ENCODE measurements at regions not wholly inside any gene's neighbourhood (a gene's known extent, or its start where the extent isn't known, plus 50 kb on each side); places are given as distances from the start of the nearest gene placed in this dataset.
"Not testable (repeated sequence)": the region's sequence is repeated elsewhere in the genome, so short reads cannot be mapped to it uniquely, and the experiment has no call there.

DNA sequence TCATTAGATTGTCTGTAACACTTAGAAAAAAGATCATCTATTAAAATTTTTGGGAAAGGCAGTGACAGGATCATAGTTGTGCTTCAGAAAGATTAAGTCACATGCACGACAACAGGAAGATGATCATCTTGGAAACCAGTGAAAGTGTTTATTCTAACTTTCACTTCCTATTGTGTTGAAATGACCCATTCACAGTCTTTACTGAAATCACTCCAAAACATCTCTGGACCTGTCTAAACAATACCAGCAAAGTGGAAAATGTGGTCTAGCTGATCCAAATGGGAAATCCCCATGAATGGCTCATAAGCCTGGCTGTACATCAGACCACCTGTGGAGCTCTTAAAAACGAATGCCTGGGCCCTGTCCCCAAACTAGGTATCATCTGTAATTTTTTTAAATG, 111.1 kb upstream of the ETV3 start:
- no peak for DNase-seq

DNA sequence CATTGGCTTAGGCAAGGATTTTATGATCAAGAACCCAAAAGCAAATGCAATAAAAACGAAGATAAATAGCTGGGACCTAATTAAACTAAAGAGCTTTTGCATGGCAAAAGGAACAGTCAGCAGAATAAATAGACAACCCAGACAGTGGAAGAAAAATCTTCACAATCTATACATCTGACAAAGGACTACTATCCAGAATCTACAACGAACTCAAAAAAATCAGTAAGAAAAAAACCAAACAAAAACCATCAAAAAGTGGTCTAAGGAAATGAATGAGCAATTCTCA, 109.5 kb upstream of the ETV3 start:
- not testable (repeated sequence) for DNase-seq

DNA sequence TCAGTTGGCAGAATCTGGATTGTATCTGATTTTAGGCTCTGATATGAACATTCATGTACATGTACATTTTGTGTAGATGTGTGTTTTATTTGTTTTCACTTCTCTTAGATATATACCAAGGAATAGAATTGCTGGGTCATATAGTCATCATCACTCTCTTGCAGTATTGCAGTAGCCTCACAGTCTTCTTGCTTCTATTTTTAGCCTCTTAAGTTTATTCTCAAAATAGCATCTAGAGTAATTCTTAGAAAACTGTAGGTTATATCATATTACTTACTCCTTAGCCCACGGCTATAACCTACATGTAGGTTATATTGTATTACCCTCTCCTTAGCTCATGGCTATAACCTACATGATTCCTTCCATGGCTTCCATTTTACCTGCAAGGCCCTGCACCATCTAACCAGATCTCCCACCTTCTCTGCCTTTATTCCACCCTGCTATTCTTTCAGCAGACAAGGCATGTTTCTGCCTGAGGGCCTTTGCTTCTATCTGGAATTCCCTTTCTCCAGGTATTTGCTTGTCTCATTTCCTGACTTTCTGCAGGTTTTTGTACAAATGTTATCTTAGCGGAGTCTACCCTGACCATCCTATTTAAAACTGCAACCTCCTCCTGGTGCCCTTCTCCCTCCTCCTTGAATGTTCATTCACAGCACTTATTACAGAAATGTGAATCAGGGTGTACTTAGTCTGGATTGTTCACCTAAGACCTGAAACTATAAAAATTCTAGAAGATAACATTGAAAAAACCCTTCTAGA, 109.0 kb upstream of the ETV3 start:
- no peak for DNase-seq

DNA sequence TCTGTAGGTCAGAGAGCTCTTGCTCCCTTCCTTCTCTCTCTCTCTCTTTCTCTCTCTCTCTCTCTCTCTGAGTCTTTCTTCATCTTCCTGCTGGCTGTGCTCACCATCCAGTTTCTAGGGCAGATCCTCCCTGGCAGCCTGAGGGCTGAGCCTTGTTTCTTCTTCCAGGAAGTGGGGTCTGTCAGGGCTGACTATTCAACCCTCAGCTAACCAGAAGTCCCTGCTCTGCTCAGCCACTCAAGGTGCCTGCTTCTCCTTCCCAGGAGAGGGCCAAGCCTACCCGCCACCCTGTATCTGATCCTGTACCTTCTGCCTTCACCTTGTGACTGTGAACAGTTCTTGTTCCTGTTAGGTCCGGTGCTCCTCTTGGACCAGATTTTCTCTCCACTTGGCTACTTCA, 107.6 kb upstream of the ETV3 start:
- DNase-seq = no peak

DNA sequence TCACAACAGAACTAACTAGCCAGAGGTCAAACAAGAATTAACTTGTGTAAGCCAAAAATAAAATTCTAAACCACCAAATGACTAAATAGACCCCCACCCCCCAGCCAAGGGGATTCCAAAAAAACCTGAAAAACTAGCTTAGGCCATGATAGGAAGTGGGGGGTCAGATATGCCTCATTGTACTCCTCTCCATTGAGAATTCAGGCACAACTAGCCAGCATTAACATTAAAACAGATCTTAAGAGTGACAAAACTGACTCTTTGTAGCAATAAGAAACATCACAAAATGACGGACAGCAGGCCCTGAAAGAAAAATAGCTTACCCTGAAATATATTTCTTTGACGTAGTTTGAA, 103.0 kb upstream of the ETV3 start:
- no peak for DNase-seq

DNA sequence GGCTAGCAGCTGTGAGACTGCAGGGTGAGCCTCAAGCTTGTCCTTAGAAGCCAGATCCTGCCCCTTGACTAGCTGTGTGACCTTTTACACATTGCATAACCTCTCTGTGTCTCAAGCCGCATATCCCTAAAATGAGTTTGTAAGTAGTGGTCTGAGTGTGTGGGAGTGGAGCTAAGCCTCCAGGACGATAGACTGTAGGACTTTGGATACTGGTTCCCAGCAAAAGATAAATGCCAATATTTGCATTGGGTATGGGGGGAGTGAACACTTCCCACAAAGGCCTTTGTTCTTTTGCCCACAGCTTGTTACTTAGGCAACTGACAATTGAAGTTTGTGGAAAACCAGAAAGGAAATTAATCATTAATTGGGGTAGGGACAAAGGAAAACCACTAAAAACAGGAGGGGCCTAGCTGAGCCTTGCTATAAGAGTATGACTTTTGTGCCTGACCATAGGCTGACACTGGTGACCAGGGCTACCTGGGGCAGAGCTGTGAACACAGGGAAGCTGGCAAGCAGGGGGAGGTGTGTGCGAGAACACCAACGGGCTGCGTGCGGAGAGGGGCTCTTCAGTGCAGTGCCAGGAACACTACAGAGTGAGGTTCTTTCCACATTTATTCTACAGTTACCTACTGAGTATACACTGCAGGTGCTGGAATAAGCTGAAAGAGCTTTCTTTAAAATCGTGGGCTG, 102.4 kb upstream of the ETV3 start:
- no peak for DNase-seq

DNA sequence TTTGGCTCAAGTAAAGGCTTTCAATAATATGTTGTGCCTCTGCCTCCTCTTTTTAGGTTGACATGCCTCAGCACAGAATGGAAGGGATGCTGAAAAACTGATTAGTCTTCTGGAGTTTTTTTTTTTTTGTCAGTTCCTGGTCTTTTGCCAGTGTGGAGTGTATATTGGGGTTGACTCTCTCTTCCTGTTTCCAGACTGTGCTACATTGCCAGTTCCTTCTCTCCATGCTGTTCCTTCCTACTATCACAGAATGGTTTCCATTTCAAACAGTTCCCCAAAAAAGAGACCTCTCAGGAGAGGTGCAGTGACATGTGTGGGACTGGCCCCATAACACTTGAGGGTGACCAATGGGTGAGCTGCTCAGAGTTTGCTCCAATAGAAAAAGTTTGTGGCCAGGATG, 101.7 kb upstream of the ETV3 start:
- DNase-seq = no peak

DNA sequence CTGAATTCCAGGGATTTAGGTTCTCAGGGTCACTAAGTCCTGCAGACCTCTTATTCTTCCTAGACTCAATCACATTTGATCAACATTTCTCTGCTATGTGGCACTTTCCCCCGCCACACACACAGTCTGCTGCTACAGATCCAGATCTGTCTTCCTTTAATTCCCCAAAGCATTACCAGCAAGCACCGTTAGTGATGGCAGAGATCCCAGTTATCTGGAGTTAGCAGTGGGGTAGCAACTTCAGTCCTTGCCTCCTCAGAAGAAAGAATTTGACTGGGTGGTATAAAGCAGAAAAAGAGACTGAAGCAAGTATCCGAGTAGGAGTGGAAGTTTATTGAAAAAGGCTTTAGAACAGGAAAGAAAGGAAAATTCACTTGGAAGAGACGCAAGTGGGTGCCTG, 100.4 kb upstream of the ETV3 start:
- no peak for DNase-seq

DNA sequence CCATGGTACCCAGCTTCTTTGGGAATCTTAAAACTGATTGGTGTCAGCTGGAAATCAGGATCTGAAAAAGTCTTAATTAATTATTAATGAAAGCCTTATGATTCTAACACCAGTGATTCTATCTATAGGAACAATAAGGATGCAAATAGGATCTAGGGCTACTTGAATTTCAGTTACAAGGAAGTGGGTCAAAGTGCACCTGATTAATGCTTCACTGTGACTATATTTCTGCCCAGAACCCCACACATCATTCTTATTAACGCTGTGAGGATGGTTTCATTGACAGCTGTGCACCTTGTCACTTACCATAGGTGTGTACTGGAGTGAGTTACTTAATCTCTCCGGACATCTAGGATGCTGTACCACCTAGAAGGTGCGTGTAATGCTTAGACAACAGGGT, 99.8 kb upstream of the ETV3 start:
- DNase-seq = no peak

DNA sequence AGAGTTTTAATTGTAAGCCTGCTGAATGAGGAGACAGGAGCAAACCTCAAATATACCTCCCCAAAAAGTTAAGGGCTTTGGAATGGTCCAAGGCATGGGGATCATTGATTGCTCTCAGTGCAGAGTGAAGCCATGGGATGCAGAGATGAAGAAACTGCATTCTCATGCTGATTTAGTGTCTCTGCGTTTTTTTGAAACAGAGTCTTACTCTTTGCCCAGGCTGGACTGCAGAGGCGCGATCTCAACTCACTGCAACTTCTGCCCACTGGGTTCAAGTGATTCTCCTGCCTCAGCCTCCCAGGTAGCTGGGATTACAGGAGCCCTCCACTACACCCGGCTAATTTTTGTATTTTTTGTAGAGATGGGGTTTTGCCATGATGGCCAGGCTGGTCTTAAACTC, 99.3 kb upstream of the ETV3 start:
- no peak for DNase-seq

DNA sequence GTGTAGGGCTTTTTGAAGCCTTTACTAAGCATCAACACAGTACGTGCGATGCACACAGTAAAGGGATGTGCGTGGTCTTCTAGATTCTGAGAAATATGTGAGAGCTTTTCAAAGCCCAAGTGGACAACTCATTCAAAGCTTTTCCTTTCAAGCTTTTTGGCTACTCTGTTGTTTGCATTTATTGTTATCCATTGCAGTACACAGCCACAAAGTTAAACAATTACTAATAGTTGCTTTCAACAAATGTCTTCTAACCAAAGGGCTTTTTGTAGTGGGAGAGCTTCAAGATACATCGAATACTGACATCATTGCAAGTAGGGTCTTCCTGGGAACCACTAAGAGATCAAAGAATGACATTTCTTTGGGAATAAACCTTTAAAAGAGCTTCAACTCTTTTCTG, 97.9 kb upstream of the ETV3 start:
- no peak for DNase-seq

DNA sequence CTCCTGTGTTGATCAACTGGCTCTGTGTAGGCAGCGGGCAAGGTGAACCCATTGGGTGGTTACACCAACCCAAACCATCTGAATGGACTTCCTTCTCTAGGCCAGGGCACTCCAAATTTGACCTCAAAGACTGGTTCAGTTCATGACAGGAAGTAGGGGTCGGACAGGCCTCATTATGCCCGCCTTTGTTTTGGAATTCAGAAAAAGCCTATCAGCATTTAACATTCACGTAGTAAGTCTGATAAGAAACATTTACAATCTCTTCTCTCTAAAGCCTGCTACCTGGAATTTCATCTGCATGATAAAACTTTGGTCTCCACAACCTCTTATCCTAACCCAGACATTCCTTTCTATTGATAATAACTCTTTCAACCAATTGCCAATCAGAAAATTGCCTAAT, 97.1 kb upstream of the ETV3 start:
- DNase-seq = no peak

DNA sequence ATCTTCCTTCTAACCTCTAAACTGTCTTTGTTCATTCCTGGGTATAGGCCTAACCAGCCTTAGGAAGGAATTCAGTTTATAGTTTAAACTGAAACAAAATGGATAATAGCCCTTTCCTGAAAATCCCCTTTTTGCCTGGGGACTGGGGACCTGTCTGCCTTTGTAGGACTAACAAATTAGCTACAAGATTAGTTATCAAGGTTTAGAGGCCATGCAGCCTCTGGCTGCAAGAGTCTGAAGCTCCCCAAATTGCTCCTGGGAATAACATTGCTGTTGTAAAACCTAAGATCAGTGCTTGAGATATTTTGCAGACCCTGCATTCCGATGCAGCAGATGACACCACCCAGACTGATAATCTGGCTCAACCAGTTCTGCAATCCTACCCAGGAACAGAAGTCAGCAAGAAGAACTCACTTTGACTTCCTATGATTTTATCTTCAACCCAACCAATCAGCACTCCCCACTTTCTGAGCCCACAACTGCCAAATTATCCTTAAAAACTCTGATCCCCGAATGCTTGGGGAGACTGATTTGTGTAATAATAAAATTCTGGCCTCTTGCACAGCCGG, 96.6 kb upstream of the ETV3 start:
- no peak for DNase-seq

DNA sequence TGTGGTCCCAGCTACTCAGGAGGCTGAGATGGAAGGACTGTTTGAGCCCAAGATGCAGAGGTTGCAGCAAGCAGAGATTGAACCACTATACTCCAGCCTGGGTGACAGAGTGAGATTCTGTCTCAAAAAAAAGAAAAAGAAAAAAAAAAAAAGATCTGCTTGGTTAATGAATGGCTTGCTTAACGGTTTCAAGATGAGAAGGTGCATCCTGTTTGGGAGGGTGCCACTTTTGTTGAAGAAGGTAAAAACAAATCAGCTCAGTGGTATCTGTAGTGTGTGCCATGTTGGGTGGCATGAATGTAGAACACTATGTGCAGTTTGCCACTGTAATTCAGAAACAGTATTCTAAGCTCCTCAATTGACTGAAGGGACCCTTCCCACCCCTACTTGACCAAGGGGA, 94.9 kb upstream of the ETV3 start:
- DNase-seq = no peak

DNA sequence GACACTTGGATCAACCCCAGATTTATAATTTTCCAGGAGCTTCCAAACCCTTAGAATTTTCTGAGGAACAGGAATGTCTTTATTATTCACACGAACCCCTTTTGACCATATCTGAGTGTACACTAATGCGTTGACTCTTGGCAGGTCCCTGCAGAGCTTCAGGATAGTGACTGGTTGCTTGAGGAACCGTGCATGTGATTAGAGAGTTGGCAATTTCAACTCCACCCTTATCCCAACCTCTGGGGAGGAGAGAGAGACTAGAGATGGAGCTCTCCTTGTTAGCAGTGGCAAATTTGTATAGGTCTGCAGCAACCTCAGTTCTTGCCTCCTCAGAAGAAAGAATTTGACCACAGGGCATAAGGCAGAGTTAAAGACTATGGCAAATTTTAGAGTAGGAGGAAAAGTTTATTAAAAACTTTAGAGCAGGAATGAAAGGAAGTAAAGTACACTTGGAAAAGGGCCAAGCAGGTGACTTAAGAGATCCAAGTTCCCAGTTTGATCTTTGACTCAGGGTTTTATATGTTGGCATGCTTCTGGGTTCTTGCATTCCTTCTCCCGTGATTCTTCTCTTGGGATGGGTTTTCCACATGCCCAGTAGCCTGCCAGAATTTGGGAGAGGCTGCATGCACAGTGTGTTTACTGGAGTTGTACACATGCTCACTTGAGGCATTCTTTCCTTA, 93.8 kb upstream of the ETV3 start:
- no peak for DNase-seq

DNA sequence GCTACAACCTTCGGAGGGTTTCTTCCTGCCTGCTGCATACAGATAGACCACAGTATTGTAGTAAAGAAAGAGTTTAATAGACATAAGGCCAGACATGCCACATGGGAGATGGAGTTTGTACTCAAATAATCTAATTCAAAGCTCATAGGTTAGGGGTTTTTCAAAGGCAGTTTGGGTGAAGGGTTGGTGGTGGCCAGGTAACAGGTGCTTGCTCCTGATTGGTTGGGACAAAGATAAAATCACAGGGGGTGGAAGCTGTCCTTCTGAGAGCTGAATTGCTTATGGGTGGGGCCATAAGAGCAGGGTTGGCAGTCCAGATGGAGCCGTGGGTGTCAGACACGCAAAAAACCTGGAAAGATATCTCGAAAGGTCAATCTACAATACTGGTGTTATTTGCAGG, 92.3 kb upstream of the ETV3 start:
- no peak for DNase-seq

DNA sequence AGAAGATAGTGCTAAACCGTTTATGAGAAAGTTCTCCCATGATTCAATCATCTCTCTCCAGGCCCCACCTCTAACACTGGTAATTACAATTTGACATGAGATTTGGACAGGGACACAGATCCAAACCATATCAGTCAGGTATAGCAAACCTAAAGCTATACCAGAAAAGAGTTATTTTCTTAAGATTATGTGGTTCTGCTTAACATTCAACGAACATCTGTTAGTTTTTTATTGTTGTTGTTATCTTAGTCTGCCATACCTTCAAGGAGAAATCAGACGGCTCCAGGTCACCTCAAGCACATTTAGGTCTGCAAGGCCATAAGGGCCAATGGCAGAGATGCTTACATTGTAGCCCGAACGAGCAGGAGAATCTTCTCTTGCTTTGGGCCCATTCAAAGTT, 89.5 kb upstream of the ETV3 start:
- no peak for DNase-seq

DNA sequence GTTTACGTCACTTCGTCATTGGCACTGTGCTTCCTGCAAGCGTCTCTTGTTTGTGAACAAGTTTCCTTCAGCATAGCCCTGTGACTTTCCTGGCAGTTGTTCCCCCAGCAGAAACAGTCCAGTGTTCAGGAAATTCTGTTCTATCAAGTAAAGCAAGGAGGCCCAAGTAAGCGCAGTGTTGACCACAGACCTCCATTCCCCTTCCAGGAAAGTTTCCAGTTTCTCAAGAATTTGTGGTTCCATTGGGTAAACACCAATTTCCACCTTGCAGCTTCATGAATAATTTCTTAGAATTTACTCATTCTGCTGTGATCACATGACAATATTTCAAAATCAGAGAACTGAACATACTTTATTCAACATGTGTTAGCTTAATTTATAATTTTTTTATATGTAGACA, 88.5 kb upstream of the ETV3 start:
- DNase-seq = no peak

DNA sequence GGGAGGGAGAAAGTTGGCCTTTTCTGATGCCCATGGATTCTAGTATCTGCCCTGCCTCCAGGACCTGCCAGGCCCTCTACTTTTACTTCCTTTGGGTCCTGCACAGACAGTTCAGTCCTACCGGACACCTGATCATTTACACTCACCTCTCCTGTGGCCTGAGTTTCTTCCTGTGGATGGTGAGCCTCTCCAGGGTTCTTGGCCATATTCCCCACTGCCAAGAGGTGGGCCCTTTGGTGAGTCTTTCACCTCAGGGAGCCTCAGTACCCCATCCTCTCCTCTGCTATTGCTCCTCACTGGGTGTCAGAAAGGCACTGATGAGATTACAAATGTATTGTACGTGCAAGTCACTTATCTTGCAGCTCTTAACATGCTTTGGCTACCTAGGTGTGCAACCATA, 81.4 kb upstream of the ETV3 start:
- DNase-seq = no peak

DNA sequence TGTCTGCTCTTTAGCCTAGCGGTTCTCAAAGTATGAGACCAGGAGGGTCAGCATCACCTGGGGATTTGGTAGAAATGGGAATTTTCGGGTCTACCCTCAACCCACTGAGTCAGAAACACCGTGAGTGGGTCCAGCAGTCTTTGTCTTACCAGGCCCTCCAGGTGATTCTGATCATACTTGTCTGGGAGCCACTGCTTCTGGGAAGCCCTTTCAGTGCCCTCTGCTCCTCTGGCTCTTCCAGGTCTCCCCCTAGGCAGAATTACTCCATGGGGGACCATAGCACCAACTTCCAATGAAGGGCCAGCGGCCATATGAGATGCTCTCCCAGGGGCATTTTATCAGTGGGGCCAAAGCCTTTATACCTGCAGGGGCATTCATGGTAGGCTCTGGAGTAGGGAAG, 81.0 kb upstream of the ETV3 start:
- no peak for DNase-seq

DNA sequence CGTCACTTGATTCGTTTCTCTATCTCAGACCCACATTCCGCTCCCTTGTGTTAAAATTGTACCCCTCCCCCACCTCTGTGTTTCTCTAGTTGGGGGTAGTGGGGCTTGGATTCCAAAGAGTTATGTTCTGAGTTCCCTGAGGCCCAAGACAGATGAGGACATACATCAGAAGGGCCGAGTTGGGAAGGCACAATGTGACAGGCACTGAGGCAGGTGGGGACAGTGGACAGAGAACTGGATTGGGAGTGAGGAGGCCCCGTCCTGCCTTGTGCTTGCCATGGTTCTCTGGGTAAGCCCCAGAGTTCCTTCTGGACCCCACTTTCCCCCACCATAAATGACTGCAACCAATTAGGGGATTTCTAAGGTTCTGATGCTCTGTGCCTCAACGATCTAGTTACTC, 80.5 kb upstream of the ETV3 start:
- no peak for DNase-seq

DNA sequence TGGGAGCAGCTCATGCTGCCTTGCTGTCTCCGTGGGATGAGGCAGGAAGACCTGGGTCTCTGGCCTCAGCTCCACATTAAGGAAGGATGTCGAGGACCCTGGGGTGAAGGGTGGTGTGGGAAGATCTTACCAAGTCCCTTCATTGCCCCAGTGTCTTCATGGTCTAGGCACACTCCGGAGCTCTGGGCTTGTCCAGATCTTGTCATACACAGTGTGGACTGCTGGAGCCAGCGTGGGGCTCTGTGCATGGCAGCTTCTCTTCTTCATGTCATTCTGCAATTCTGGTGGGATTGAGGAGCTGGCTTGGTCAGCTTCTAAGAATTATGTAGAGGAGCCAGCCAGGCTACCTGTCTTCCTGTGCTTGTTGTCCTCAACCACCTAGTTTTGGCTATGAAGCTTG, 79.3 kb upstream of the ETV3 start:
- no peak for DNase-seq

DNA sequence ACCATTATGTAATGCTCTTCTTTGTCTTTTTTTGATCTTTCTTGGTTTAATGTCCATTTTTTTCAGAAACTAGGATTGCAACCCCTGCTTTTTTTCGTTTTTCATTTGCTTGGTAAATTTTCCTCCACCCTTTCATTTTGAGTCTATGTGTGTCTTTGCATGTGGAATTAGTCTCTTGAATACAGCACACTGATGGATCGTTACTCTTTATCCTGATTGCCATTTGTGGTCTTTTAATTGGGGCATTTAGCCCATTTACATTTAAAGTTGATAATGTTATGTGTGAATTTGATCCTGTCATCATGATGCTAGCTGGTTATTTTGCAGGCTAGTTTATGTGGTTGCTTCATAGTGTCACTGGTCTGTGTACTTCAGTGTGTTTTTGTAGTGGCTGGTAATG, 75.6 kb upstream of the ETV3 start:
- no peak for DNase-seq

DNA sequence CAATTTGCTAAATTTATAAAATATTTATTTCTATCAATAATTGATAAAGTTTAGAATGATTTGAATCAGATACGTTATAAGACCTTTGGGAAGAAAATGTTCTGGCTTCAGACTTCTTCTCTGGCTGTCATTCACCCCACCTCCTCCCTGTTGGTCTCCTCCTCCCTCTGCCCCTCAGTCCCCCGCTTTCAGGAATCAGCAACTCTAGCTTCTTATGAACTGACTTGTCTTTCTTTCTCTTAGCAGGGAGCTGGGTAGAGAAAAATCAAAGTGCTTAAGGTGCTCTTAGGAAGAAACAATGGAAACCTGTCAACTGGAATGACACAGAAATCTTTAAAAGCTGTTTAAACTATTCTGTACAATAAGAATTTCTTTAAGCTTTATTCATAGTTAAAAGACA, 71.3 kb upstream of the ETV3 start:
- DNase-seq = no peak

DNA sequence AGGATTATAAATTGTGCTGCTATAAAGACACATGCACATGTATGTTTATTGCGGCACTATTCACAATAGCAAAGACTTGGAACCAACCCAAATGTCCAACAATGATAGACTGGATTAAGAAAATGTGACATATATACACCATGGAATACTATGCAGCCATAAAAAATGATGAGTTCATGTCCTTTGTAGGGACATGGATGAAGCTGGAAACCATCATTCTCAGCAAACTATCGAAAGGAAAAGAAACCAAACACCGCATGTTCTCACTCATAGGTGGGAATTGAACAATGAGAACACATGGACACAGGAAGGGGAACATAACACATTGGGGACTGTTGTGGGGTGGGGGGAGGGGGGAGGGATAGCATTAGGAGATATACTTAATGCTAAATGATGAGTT, 67.8 kb upstream of the ETV3 start:
- not testable (repeated sequence) for DNase-seq
